RWPE2 (cell line): ENCODE measurements at regions not wholly inside any gene's neighbourhood (a gene's known extent, or its start where the extent isn't known, plus 50 kb on each side); places are given as distances from the start of the nearest gene placed in this dataset.

Experiments used
- ATAC-seq: fragments of 200-7000 bp; cut with Tn5 transposase; 3 replicates; pipeline ENCODE4 v1.9.1; 2021; ENCODE audit warnings: low read depth
- DNase-seq: peaks from one replicate; pipeline ENCODE4 v3.0.0-alpha.2; 2020; ENCODE audit warnings: low spot score
- H3K27ac ChIP-seq: fragments of 450-650 bp; 2 replicates; pipeline ENCODE4 v1.5.1; 2017; ENCODE audit warnings: mild to moderate bottlenecking; ENCODE audit not compliant: poor library complexity, severe bottlenecking
- H3K27me3 ChIP-seq: fragments of 250-450 bp; sonication (Bioruptor Pico); 2 replicates; pipeline ENCODE4 v1.5.1; 2021; ENCODE audit warnings: mild to moderate bottlenecking, moderate library complexity; ENCODE audit not compliant: insufficient read depth, poor library complexity, severe bottlenecking
- H3K36me3 ChIP-seq: fragments of 250-450 bp; sonication (Bioruptor Pico); 2 replicates; pipeline ENCODE4 v1.5.1; 2020; ENCODE audit warnings: low read depth, mild to moderate bottlenecking, moderate library complexity
- H3K4me1 ChIP-seq: fragments of 250-450 bp; sonication (Bioruptor Pico); 2 replicates; pipeline ENCODE4 v1.5.1; 2021; ENCODE audit warnings: mild to moderate bottlenecking, moderate library complexity; ENCODE audit not compliant: insufficient read depth, poor library complexity, severe bottlenecking
- H3K4me3 ChIP-seq: fragments of 250-450 bp; sonication (Bioruptor Pico); 2 replicates; pipeline ENCODE4 v1.5.1; 2021; ENCODE audit warnings: mild to moderate bottlenecking, moderate library complexity; ENCODE audit not compliant: severe bottlenecking
- H3K9me3 ChIP-seq: fragments of 250-450 bp; sonication (Bioruptor Pico); 2 replicates; pipeline ENCODE4 v1.5.1; 2021; ENCODE audit warnings: mild to moderate bottlenecking, moderate library complexity; ENCODE audit not compliant: severe bottlenecking
- TF ChIP-seq, protein P1 (sequence below): fragments of 450-650 bp; IDR thresholded peaks from one replicate; pipeline ENCODE4 v1.5.1; 2017; ENCODE audit warnings: mild to moderate bottlenecking, moderate library complexity; ENCODE audit not compliant: poor library complexity, severe bottlenecking

DNA sequence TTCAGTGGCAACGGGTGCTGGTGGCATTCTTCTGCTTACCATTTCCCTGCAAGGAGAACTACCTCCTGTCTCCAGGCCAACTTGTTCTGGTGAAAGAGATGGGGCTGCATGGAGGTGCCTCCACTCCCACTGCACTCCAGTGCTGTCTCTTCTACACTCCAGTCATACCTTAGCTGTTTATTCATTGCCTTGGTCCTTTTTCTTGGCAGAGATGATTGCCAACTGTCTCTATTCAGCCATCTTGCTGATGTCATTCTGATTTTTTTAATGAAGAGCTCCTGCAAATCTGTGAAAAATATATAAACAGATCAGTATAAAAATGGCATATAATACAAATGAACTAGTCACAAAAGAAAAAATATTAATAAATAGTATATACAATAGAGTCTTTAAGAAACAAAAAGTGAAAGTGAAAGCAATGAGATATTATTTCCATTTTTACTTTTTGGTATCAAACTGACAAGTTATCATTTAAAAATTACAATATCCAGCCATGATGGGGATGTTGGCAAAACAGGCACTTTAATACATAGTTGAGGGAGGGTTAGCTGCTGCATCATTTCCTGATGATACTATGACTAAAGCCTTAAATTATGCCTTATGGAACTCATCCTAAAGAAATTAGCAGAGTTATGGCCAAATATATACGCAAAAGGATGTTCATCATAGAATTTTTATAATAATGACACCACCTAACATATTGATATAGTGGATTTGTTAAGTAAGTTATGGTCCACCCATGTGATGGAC is 109.4 kb downstream of the CARTPT start:
- H3K27me3 ChIP-seq, result no peaks in the 10 kb centered on the region
- H3K36me3 ChIP-seq, result no peaks in the 10 kb centered on the region
- no peak for DNase-seq
- H3K27ac ChIP-seq, result peak overlapping the region; percentile 36
- peaks cover 8% of the 10 kb centered on the region for H3K9me3 ChIP-seq
- peak; percentile 61; the same call in 2 of the 3 replicates for ATAC-seq
- H3K4me1 ChIP-seq, result peaks cover 11% of the 10 kb centered on the region
- TF ChIP-seq, protein P1, sequence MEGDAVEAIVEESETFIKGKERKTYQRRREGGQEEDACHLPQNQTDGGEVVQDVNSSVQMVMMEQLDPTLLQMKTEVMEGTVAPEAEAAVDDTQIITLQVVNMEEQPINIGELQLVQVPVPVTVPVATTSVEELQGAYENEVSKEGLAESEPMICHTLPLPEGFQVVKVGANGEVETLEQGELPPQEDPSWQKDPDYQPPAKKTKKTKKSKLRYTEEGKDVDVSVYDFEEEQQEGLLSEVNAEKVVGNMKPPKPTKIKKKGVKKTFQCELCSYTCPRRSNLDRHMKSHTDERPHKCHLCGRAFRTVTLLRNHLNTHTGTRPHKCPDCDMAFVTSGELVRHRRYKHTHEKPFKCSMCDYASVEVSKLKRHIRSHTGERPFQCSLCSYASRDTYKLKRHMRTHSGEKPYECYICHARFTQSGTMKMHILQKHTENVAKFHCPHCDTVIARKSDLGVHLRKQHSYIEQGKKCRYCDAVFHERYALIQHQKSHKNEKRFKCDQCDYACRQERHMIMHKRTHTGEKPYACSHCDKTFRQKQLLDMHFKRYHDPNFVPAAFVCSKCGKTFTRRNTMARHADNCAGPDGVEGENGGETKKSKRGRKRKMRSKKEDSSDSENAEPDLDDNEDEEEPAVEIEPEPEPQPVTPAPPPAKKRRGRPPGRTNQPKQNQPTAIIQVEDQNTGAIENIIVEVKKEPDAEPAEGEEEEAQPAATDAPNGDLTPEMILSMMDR, result no peak
- H3K4me3 ChIP-seq, result no peak overlapping the region

DNA sequence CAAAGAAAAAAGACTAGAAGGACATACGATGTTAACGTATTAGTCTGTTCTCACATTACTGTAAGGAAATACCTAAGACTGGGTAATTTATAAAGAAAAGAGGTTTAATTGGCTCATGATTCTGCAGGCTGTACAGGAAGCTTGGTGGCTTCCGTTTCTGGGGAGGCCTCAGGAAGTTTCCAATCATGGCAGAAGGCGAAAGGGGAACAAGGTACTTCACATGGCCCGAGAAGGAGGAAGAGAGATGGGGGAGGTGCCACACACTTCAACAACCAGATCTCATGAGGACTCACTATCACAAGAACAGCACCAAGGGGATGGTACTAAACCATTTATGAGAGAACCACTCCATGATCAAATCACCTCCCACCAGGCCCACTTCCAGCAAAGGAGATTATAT is 110.1 kb downstream of the CARTPT start:
- Histone ChIP-seq H3K27ac (peak overlapping the region; percentile 36), H3K9me3 (peaks cover 8% of the 10 kb centered on the region), H3K4me3 (no peak overlapping the region), H3K4me1 (peaks cover 11% of the 10 kb centered on the region), H3K36me3 (no peaks in the 10 kb centered on the region), H3K27me3 (no peaks in the 10 kb centered on the region)
- TF ChIP-seq, protein P1, result no peak
- ATAC-seq (no peak), DNase-seq (no peak)

DNA sequence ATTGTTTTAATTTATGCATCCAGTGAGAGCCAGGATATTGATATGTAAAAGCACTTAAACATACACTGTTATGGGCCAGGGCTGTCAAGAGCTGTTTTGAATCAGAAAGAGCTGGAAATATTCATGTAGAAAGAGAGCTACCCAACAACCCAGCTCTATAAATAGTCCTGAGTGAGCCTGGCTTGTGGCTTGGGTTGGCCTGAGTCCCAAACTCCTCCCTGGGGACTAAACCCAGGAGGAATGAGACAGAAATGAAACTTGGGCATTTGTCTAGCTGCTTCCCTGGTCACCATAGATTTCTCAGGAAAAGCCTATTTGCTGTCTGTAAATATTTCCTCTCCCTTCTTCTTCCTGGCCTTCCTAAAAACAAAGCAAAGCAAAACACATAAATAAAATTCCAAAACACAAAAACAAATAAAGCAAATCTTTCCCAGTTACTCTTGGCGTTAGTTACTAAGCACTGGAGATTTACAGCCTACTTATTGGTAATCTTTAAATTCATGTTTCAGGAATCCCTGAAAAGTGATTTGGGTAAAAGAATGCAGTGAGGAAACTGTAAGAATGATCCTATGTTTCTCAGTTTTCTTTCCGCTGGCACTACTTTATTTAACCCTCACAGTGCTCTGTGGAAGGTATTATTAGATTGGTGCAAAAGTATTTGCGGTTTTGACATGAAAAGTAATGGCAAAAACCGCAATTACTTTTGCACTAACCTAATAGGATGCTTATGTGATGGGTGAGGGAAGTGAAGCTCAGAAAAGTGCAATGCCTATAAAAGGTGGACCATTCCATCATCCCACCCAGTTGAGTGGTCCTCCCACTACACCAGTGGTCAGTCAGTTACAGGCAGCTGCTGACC is 111.8 kb downstream of the CARTPT start:
- TF ChIP-seq, protein P1, result no peak
- H3K36me3 ChIP-seq, result no peaks in the 10 kb centered on the region
- DNase-seq, result no peak
- no peaks in the 10 kb centered on the region for H3K27me3 ChIP-seq
- no peak overlapping the region for H3K4me3 ChIP-seq
- peak overlapping the region; percentile 0 for H3K27ac ChIP-seq
- ATAC-seq, result peak; percentile 81
- H3K4me1 ChIP-seq, result peaks cover 11% of the 10 kb centered on the region
- peaks cover 5% of the 10 kb centered on the region for H3K9me3 ChIP-seq

DNA sequence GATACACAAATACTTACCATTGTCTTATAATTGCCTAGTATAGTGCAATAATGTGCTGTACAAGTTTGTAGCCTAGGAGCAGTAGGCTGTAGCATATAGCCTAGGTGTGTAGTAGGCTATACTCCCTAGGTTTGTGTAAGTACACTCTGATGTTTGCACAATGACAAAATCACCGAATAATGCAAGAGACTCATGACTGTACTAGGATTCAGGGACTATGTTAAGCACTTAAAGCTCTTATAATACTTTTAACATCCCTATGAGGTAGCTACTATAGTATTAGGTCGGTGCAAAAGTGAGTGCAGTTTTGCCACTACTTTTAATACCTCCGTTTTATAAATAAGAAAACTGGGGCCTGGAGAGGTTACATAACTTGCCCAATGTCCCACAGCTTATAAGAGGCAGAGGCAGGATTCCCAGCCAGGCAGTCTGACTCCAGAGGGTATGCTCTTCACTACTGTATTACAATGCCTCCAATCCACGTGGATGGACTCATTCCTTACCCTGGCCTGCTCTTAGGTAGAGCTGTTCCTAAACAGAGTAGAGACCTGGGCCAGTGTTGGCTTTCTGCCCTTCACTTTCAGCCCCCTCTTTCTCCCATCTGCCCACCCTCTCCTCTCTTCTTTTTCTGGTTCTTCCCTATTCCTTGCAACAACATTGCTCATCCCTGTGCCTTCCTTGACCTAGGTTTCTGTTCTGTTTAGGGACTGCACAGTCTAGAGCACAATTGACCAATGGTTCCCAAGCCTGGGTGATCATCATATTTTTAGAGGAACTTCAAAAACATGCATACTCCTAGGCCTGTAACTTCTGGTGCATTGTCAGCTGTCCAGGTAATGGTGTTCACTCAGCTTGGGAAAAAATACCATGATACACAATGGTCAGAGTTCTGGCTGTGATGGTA is 114.0 kb downstream of the CARTPT start:
- no peak for ATAC-seq
- DNase-seq, result no peak
- peaks cover 11% of the 10 kb centered on the region for H3K4me1 ChIP-seq

More for the DNA sequence above, 114.0 kb downstream of the CARTPT start:
- Histone ChIP-seq H3K4me3 (no peak overlapping the region), H3K27me3 (no peaks in the 10 kb centered on the region), H3K9me3 (no peaks in the 10 kb centered on the region), H3K27ac (no peak overlapping the region), H3K36me3 (no peaks in the 10 kb centered on the region)
- TF ChIP-seq, protein P1, result no peak
